ENCODE measurements at regions not wholly inside any gene's neighbourhood (a gene's known extent, or its start where the extent isn't known, plus 50 kb on each side); places are given as distances from the start of the nearest gene placed in this dataset.

- TF ChIP-seq ZNF574 (CRISPR knock-in tag; IDR thresholded peaks at IDR 0.05) = no peak; the same call in 1 of the 2 replicates
- no peak for TF ChIP-seq HOMEZ (CRISPR knock-in tag; IDR thresholded peaks at IDR 0.05; ENCODE audit: low read depth)
- no peak for TF ChIP-seq HMGA1 (CRISPR knock-in tag; conservative IDR thresholded peaks at IDR 0.05)
- no peak for TF ChIP-seq ZNF724P (CRISPR knock-in tag; IDR thresholded peaks at IDR 0.05; ENCODE audit: borderline replicate concordance)
- TF ChIP-seq BHLHE40 (IDR thresholded peaks at IDR 0.05; ENCODE audit: low read length) = no peak
- no peak for TF ChIP-seq REXO4 (CRISPR knock-in tag; IDR thresholded peaks at IDR 0.05; ENCODE audit: borderline replicate concordance)
- peak; percentile 19; the same call in 1 of the 2 replicates for TF ChIP-seq ARID4A (CRISPR knock-in tag; IDR thresholded peaks at IDR 0.05; ENCODE audit: borderline replicate concordance)
- peak; percentile 68 for TF ChIP-seq ZNF878 (CRISPR knock-in tag; IDR thresholded peaks at IDR 0.05)
- no peak for TF ChIP-seq ZFP90 (CRISPR knock-in tag; IDR thresholded peaks at IDR 0.05; ENCODE audit: borderline replicate concordance)
- TF ChIP-seq HOXA7 (CRISPR knock-in tag; IDR thresholded peaks at IDR 0.05) = no peak
- 0 out of 2 replicates have a peak, but pooled peaks have one; percentile 30 for TF ChIP-seq ZSCAN29 (CRISPR knock-in tag; conservative IDR thresholded peaks at IDR 0.05)
- TF ChIP-seq HNRNPL (IDR thresholded peaks at IDR 0.05; ENCODE audit: low read depth, low read length) = 0 out of 2 replicates have a peak, but pooled peaks have one; percentile 13
- TF ChIP-seq CC2D1A (CRISPR knock-in tag; IDR thresholded peaks at IDR 0.05) = no peak
- no peak for TF ChIP-seq ADNP (CRISPR knock-in tag; IDR thresholded peaks at IDR 0.05)
- no peak for TF ChIP-seq DR1 (CRISPR knock-in tag; IDR thresholded peaks at IDR 0.05)
- TF ChIP-seq GTF2F1 (IDR thresholded peaks at IDR 0.05; ENCODE audit: low read length) = no peak
- TF ChIP-seq NR2F6 (IDR thresholded peaks at IDR 0.05) = peak; percentile 43; the same call in 1 of the 2 replicates
- TF ChIP-seq NR2F6 (CRISPR knock-in tag; IDR thresholded peaks at IDR 0.05) = peak; percentile 22; the same call in 1 of the 2 replicates
- no peak for TF ChIP-seq NR1H2 (CRISPR knock-in tag; IDR thresholded peaks at IDR 0.05; ENCODE audit: borderline replicate concordance, low read depth)
- TF ChIP-seq EEA1 (CRISPR knock-in tag; IDR thresholded peaks at IDR 0.05; ENCODE audit: borderline replicate concordance) = no peak
- no peak for TF ChIP-seq RBFOX2 (IDR thresholded peaks at IDR 0.05; ENCODE audit: low read depth, low read length)
- TF ChIP-seq ZNF264 (CRISPR knock-in tag; IDR thresholded peaks at IDR 0.05) = no peak
These were observed 81.2 kb downstream of the PITPNM2 start (continued) for GRCh38 chr12:123069436-123070266.

Data from HepG2 (cell line).